ENCODE measurements at regions not wholly inside any gene's neighbourhood (a gene's known extent, or its start where the extent isn't known, plus 50 kb on each side); places are given as distances from the start of the nearest gene placed in this dataset.

- DNase-seq (ENCODE audit: low spot score) = no peak
- ATAC-seq (ENCODE audit: low FRiP score) = no peak
- TF ChIP-seq CTCF (IDR thresholded peaks at IDR 0.05) = no peak
Measured at GRCh38 chr18:78801011-78801410, 178.6 kb upstream of the SALL3 start.

- TF ChIP-seq CTCF (IDR thresholded peaks at IDR 0.05) = no peak
- ATAC-seq (ENCODE audit: low FRiP score) (no peak), DNase-seq (ENCODE audit: low spot score) (no peak)
Measured at GRCh38 chr18:78803104-78803503, 176.5 kb upstream of the SALL3 start.

- no peak for ATAC-seq (ENCODE audit: low FRiP score)
- DNase-seq (ENCODE audit: low spot score) = no peak
- no peak for TF ChIP-seq CTCF (IDR thresholded peaks at IDR 0.05)
Measured at GRCh38 chr18:78804206-78805030, 175.2 kb upstream of the SALL3 start.

GRCh38 chr18:78805840-78806239 lies 173.8 kb upstream of the SALL3 start:
- no peak for TF ChIP-seq CTCF (IDR thresholded peaks at IDR 0.05)
- no peak for DNase-seq (ENCODE audit: low spot score)
- ATAC-seq (ENCODE audit: low FRiP score) = no peak

- ATAC-seq (ENCODE audit: low FRiP score) = no peak
- DNase-seq (ENCODE audit: low spot score) = no peak
Measured at GRCh38 chr18:78807668-78808067, 171.9 kb upstream of the SALL3 start.

GRCh38 chr18:78809845-78810244 lies 169.8 kb upstream of the SALL3 start:
- DNase-seq (ENCODE audit: low spot score) (no peak), ATAC-seq (ENCODE audit: low FRiP score) (no peak)
- no peak for TF ChIP-seq CTCF (IDR thresholded peaks at IDR 0.05)

More at GRCh38 chr18:78807668-78808067, 171.9 kb upstream of the SALL3 start:
- TF ChIP-seq CTCF (IDR thresholded peaks at IDR 0.05) = no peak

GRCh38 chr18:78810706-78811105 lies 168.9 kb upstream of the SALL3 start:
- ATAC-seq (ENCODE audit: low FRiP score) (no peak), DNase-seq (ENCODE audit: low spot score) (no peak)
- TF ChIP-seq CTCF (IDR thresholded peaks at IDR 0.05) = no peak

Measured in omental fat pad (tissue), 3 donors.